NCI-H2029 (cell line): ENCODE measurements at regions not wholly inside any gene's neighbourhood (a gene's known extent, or its start where the extent isn't known, plus 50 kb on each side); places are given as distances from the start of the nearest gene placed in this dataset.
"Not testable (repeated sequence)": the region's sequence is repeated elsewhere in the genome, so short reads cannot be mapped to it uniquely, and the experiment has no call there.

Experiments used
- DNase-seq: peaks from one replicate; lab custom pipeline; 2025; lab: John Stamatoyannopoulos, UW

GRCh38 chr1:194919146-194919545 lies 1689.1 kb downstream of the KCNT2 start:
- no peak for DNase-seq

DNA sequence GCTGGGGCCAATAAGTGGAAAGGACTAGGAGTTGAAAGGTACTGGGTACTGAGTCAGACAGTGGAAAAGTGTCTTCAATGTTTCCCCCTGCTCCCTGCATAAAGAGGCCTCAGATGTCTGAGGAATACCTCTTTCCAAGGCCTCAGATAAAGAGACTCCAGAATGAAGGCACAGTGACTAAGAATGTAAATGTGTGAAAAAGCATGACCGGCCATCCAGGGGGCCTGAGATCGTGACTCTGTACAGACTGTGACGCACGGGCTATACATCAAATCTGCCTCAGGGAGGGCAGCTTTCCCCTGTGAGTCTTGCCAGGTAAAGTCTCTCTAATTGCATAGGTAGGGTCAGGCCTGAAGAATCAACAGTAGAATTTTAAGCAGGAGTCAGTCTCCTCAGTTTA lies 1690.5 kb downstream of the KCNT2 start:
- DNase-seq = no peak

DNA sequence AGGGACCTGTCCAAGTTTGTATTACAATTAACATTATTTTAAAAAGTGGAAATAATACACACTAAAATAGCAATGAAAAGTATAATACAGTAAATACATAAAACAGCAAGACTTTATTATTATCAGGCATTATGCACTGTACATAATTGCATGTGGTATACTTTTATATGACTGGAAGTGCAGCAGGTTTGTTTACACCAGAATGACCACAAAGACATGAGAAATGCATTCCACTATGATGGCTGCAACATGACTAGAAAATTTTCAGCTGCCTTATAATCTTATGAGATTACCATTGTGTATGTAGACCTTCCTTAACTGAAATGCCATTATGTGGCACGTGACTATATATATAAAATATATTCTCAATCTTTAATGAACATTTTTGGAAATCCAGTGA lies 1699.6 kb downstream of the KCNT2 start:
- DNase-seq = no peak

DNA sequence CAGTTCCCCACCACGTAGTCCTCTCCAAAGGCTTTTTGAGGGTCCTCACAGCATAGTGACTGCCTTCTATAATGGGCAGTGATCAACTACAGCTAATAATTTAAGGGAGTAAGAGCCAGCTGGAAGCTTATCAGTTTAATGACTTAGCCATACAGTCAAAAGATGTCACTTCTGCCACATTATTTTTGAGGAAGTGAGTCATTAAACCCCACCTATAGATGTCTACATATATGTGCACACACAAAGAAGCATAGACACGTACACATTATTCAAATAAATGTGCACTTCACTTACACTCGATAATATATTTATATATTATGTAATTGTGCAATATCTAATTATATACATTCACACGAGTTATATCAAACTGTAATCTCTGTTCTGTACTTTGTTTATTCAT lies 1704.7 kb downstream of the KCNT2 start:
- no peak for DNase-seq

- no peak for DNase-seq
These were observed 1702.9 kb upstream of the B3GALT2 start for GRCh38 chr1:194889310-194889709.

GRCh38 chr1:194870860-194871259 lies 1684.4 kb upstream of the B3GALT2 start:
- DNase-seq = no peak

DNA sequence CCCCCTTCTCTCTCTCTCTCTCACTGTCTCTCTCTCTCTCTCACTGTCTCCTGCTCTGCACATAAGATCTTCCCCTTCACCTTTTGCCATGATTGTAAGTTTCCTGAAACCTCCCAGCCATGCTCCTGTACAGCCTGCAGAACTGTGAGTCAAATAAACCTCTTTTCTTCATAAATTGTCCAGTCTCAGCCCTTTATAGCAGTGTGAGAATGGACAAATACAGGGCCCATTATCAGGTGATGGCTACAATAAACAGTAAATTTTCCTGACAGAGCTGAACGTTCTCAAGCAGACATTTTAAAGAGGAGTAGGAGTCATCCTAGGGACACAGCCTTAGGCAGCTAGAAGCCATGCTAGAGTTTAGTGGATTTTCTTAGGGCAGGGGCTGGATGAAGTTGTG lies 1679.7 kb upstream of the B3GALT2 start:
- no peak for DNase-seq

DNA sequence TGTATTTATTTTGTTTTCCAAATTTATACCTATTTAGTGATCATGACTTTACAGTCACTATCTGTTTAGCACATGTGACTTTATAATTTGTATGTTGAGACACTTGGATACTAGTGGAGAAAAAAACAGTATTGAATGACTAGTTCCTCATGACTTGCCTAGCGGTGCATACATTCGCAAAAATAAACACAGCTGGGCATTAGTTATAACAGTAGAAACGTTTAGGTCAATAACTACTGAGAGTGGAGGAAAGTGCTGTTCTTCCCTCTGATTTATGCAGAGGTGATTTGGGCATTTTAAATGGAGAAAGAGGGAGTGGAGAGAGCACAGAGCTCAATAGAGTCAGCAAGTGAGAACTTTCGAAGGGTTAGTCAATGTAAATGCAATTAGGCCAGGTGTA lies 1679.0 kb upstream of the B3GALT2 start:
- DNase-seq = no peak

- DNase-seq = no peak
These were observed 1675.7 kb upstream of the B3GALT2 start for GRCh38 chr1:194862129-194862528.

DNA sequence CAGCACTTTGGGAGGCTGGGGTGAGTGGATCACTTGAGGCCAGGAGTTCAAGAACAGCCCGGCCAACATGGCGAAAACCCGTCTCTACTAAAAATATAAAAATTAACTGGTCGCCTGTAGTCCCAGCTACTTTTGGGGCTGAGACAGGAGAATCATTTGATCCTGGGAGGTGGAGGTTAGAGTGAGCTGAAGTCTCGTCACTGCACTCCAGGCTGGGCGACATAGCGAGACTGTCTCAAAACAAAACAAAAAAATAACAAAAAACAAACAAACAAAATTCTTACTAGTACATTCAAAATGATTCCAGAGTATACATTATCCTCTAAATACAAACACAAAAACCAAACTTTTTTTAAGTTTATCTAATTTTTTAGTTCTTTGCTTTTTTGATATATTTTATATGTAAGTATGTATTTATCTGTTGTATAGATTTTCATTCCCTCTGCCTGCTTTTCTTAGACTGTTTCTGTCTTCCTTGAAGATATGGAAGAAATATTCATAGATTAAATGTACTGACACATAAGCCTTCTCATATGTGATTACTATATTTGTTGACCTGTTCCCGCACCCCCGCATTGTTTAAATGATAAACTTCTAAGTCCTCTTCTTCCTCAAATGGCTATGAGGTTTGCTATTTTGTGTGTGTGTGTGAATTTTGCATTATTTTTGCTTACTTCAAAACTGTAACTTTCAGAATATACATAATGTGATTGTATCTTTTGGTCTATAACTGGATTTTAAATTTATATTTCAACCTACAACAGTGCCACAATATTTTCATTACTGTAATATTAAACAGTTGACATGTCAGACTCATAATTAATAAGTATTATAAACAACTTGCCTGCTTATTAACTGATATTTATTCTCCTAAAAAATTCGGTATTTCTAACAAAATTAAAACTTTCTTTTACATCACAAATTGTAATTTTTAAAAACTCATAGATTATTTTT lies 1674.1 kb upstream of the B3GALT2 start:
- DNase-seq = no peak

GRCh38 chr1:194859481-194860154 lies 1673.2 kb upstream of the B3GALT2 start:
- DNase-seq = not testable (repeated sequence)

- DNase-seq = not testable (repeated sequence)
These were observed 1672.5 kb upstream of the B3GALT2 start for GRCh38 chr1:194858811-194859480.

GRCh38 chr1:194857413-194857812 lies 1671.0 kb upstream of the B3GALT2 start:
- no peak for DNase-seq

- no peak for DNase-seq
These were observed 1662.4 kb upstream of the B3GALT2 start for GRCh38 chr1:194848846-194849245.

GRCh38 chr1:194846488-194846887 lies 1660.1 kb upstream of the B3GALT2 start:
- no peak for DNase-seq

DNA sequence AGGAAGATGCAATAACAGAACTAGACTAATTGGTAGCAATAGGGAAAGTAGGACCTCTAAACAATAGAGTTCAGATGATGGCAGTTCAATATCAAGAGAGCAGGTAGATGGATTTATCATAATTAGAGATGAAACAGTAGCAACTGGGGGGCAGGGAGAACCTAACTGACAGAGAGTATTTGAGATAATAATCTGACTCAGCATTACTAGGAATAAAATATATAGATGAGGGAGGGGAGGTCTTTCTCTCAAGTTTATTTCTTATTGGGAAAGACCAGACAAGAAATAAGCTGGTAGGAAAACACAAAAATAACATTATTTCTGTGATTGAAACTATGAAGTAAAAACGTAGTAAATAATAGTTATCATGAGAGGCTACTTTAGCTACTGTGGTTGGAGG lies 1656.7 kb upstream of the B3GALT2 start:
- DNase-seq = no peak

- no peak for DNase-seq
These were observed 1646.7 kb upstream of the B3GALT2 start for GRCh38 chr1:194833111-194833510.

DNA sequence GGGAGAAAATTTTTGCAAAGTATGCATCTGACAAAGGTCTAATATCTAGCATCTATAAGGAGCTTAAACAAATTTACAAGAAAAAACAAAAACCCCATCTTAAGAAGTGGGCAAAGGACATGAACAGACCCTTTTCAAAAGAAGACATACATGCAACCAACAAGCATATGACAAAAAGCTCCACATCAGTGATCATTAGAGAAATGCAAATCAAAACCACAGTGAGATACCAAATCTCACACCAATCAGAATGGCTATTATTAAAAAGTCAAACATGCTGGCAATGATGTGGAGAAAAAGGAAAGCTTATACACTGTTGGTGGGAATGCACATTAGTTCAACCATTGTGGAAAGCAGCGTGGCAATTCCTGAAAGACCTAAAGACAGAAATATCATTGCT lies 1645.2 kb upstream of the B3GALT2 start:
- not testable (repeated sequence) for DNase-seq

GRCh38 chr1:194830387-194830786 lies 1644.0 kb upstream of the B3GALT2 start:
- DNase-seq = no peak

DNA sequence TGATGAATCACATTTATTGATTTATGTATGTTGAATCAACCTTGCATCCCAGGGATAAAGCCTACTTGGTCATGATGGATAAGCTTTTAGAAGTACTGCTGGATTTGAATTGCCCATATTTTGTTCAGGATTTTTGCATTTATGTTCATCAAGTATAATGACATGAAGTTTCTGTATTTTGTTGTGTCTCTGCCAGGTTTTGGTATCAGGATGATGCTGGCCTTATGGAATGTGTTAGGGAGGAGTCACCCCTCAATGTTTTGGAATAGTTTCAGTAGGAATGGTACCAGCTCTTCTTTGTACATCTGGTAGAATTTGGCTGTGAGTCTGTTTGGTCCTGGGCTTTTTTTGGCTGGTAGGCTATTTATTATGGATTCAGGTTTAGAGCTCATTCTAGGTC lies 1643.1 kb upstream of the B3GALT2 start:
- DNase-seq = no peak

DNA sequence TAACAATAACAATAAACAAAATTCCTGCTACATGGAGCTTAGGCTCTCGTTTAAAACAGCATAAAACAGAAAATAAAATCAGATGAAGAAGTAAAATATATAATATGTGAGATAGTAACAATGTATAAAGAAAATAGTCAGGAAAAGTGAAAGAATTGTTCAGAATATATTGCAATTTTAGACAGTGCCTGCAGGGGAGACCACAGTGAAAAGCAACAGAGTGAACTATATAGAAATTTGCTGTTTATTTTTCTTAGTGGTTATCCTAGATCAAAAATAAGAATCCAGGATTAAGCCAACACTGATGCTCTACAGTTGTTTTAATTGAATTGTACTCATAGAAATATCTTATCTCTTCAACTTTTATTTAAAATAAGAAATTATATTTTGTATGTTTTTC lies 1639.0 kb upstream of the B3GALT2 start:
- DNase-seq = no peak

- no peak for DNase-seq
These were observed 1634.7 kb upstream of the B3GALT2 start for GRCh38 chr1:194821091-194821490.

GRCh38 chr1:194818674-194819073 lies 1632.3 kb upstream of the B3GALT2 start:
- DNase-seq = no peak
